HEK293T (cell line): ENCODE measurements at regions not wholly inside any gene's neighbourhood (a gene's known extent, or its start where the extent isn't known, plus 50 kb on each side); places are given as distances from the start of the nearest gene placed in this dataset.

Source experiments
- ARNT ChIP-seq: fragments of 450-650 bp; IDR thresholded peaks from 2 replicates; pipeline ENCODE4 v1.6.1; 2017; ENCODE audit warnings: mild to moderate bottlenecking
- BHLHE40 ChIP-seq: fragments of 450-650 bp; IDR thresholded peaks from 2 replicates; pipeline ENCODE4 v1.6.1; 2016; ENCODE audit warnings: mild to moderate bottlenecking, moderate library complexity, borderline replicate concordance
- ELF4 ChIP-seq: fragments of 450-650 bp; IDR thresholded peaks from 2 replicates; pipeline ENCODE4 v1.6.1; 2017; ENCODE audit warnings: antibody characterized with exemption
- FOXA1 ChIP-seq: fragments of 450-650 bp; IDR thresholded peaks from 2 replicates; pipeline ENCODE4 v1.6.1; 2016; ENCODE audit warnings: mild to moderate bottlenecking
- FOXM1 ChIP-seq: fragments of 450-650 bp; IDR thresholded peaks from 2 replicates; pipeline ENCODE4 v1.6.1; 2017; ENCODE audit warnings: mild to moderate bottlenecking, borderline replicate concordance
- HDGF ChIP-seq: fragments of 450-650 bp; IDR thresholded peaks from 2 replicates; pipeline ENCODE4 v1.6.1; 2017; ENCODE audit warnings: antibody characterized with exemption, borderline replicate concordance
- L3MBTL2 ChIP-seq: fragments of 450-650 bp; conservative IDR thresholded peaks from 2 replicates; pipeline ENCODE4 v1.6.1; 2016; ENCODE audit warnings: mild to moderate bottlenecking
- NFRKB ChIP-seq: fragments of 450-650 bp; IDR thresholded peaks from 2 replicates; pipeline ENCODE4 v1.6.1; 2016; ENCODE audit warnings: mild to moderate bottlenecking, moderate library complexity
- SP1 ChIP-seq: fragments of 450-650 bp; IDR thresholded peaks from 2 replicates; pipeline ENCODE4 v1.6.1; 2017
- SUZ12 ChIP-seq: fragments of 450-650 bp; IDR thresholded peaks from 2 replicates; pipeline ENCODE4 v1.6.1; 2016; ENCODE audit warnings: mild to moderate bottlenecking
- TARDBP ChIP-seq: fragments of 450-650 bp; IDR thresholded peaks from 2 replicates; pipeline ENCODE4 v1.6.1; 2016
- ZNF384 ChIP-seq: fragments of 450-650 bp; IDR thresholded peaks from 2 replicates; pipeline ENCODE4 v1.6.1; 2016
- TF ChIP-seq, protein P1 (sequence below): fragments of 450-650 bp; IDR thresholded peaks from 2 replicates; pipeline ENCODE4 v1.6.1; 2016

DNA sequence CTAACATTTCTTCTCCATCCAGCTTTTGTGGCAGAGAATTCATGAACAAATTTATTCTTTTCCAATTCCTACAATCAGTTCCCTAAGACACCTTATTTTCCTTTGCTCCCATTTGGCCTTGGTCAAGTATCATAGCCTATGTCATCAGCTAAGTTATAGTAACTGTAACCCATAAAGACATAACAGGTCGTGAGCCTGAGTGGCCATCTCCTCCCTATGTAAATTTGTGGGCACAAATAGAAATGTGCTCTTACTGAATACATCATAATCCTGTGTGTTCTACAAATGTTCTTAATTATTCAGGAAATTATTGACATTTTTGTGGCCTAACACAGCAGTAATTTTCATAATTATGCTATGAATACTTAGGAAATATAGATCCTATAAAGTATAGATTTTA, 108.9 kb upstream of the ZNF717 start:
- TF ChIP-seq BHLHE40 (no peak), SUZ12 (no peak), HDGF (no peak), FOXM1 (no peak), ZNF384 (no peak), NFRKB (no peak), TARDBP (no peak), ARNT (no peak), ELF4 (no peak), L3MBTL2 (no peak), SP1 (no peak), FOXA1 (no peak)
- TF ChIP-seq, protein P1, sequence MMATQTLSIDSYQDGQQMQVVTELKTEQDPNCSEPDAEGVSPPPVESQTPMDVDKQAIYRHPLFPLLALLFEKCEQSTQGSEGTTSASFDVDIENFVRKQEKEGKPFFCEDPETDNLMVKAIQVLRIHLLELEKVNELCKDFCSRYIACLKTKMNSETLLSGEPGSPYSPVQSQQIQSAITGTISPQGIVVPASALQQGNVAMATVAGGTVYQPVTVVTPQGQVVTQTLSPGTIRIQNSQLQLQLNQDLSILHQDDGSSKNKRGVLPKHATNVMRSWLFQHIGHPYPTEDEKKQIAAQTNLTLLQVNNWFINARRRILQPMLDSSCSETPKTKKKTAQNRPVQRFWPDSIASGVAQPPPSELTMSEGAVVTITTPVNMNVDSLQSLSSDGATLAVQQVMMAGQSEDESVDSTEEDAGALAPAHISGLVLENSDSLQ = no peak
